Liver (tissue), 7 donors: ENCODE measurements at regions not wholly inside any gene's neighbourhood (a gene's known extent, or its start where the extent isn't known, plus 50 kb on each side); places are given as distances from the start of the nearest gene placed in this dataset.

ENCODE experiments used
- DNase-seq: peaks from one replicate; pipeline ENCODE4 v3.0.0-alpha.2; 2017; ENCODE audit warnings: low spot score
- H3K27ac ChIP-seq, 2 donors: one replicate each; pipeline ENCODE4 v1.7.0; 2013; ENCODE audit warnings: inconsistent platforms in 2 of 2, low read length in 2 of 2, control low read depth in 1 of 2, low read depth in 1 of 2, mild to moderate bottlenecking in 1 of 2
- H3K27me3 ChIP-seq, 4 donors: one replicate each; pipeline versions ENCODE4 v1.6.1 to v1.7.0; 2013; ENCODE audit warnings: low read length in 3 of 4, inconsistent platforms in 1 of 4, mild to moderate bottlenecking in 1 of 4, moderate library complexity in 1 of 4; ENCODE audit not compliant: control insufficient read depth in 4 of 4, insufficient read depth in 4 of 4
- H3K36me3 ChIP-seq, 4 donors: one replicate each; pipeline versions ENCODE4 v1.6.1 to v1.7.0; 2013; ENCODE audit warnings: low read length in 3 of 4, mild to moderate bottlenecking in 3 of 4, low read depth in 1 of 4, moderate library complexity in 1 of 4; ENCODE audit not compliant: control insufficient read depth in 4 of 4, insufficient read depth in 3 of 4
- H3K4me1 ChIP-seq, 4 donors: one replicate each; pipeline versions ENCODE4 v1.6.1 to v1.7.0; 2013; ENCODE audit warnings: low read length in 3 of 4, mild to moderate bottlenecking in 3 of 4, moderate library complexity in 1 of 4; ENCODE audit not compliant: control insufficient read depth in 4 of 4, insufficient read depth in 4 of 4
- H3K4me3 ChIP-seq, 3 donors: one replicate each; pipeline versions ENCODE4 v1.6.1 to v1.7.0; 2013; ENCODE audit warnings: low read length in 3 of 3, control low read depth in 1 of 3, low read depth in 1 of 3, mild to moderate bottlenecking in 1 of 3
- H3K9ac ChIP-seq, 2 donors: one replicate each; pipeline ENCODE4 v1.7.0; 2013; ENCODE audit warnings: low read length in 2 of 2, mild to moderate bottlenecking in 2 of 2, moderate library complexity in 2 of 2, control low read depth in 1 of 2, low read depth in 1 of 2
- H3K9me3 ChIP-seq, 4 donors: one replicate each; pipeline versions ENCODE4 v1.6.1 to v1.7.0; 2013; ENCODE audit warnings: low read length in 3 of 4; ENCODE audit not compliant: control insufficient read depth in 4 of 4
- EGR1 ChIP-seq, 2 donors: IDR thresholded peaks; 2 replicates each; pipeline ENCODE4 v1.6.1; 2016 to 2018; ENCODE audit warnings: antibody characterized with exemption in 2 of 2, low read depth in 2 of 2
- FOXA1 ChIP-seq: IDR thresholded peaks from 2 replicates; pipeline ENCODE4 v1.6.1; 2016; ENCODE audit warnings: antibody characterized with exemption
- FOXA2 ChIP-seq: IDR thresholded peaks from 2 replicates; pipeline ENCODE4 v1.6.1; 2016; ENCODE audit warnings: antibody characterized with exemption
- GABPA ChIP-seq, 2 donors: IDR thresholded peaks in 1 of 2; conservative IDR thresholded peaks in 1 of 2; 2 replicates each; pipeline ENCODE4 v1.6.1; 2016; ENCODE audit warnings: antibody characterized with exemption in 2 of 2, mild to moderate bottlenecking in 1 of 2, moderate library complexity in 1 of 2
- HNF4A ChIP-seq, 2 donors: conservative IDR thresholded peaks; 2 replicates each; pipeline ENCODE4 v1.6.1; 2016; ENCODE audit warnings: antibody characterized with exemption in 2 of 2, mild to moderate bottlenecking in 2 of 2
- HNF4G ChIP-seq: IDR thresholded peaks from 2 replicates; pipeline ENCODE4 v1.6.1; 2016; ENCODE audit warnings: antibody characterized with exemption
- JUND ChIP-seq, 2 donors: IDR thresholded peaks; 2 replicates each; pipeline ENCODE4 v1.6.1; 2016; ENCODE audit warnings: antibody characterized with exemption in 2 of 2
- NR2F2 ChIP-seq: IDR thresholded peaks from 2 replicates; pipeline ENCODE4 v1.6.1; 2016; ENCODE audit warnings: antibody characterized with exemption
- RXRA ChIP-seq, 2 donors: IDR thresholded peaks; 2 replicates each; pipeline ENCODE4 v1.6.1; 2017 to 2018; ENCODE audit warnings: antibody characterized with exemption in 2 of 2, mild to moderate bottlenecking in 1 of 2
- SP1 ChIP-seq: IDR thresholded peaks from 2 replicates; pipeline ENCODE4 v1.6.1; 2018; ENCODE audit warnings: antibody characterized with exemption, mild to moderate bottlenecking
- TAF1 ChIP-seq: conservative IDR thresholded peaks from 2 replicates; pipeline ENCODE4 v1.6.1; 2016; ENCODE audit warnings: antibody characterized with exemption, mild to moderate bottlenecking
- YY1 ChIP-seq: IDR thresholded peaks from 2 replicates; pipeline ENCODE4 v1.6.1; 2016; ENCODE audit warnings: antibody characterized with exemption, mild to moderate bottlenecking
- WGBS: extraction: QIAGEN DNeasy Blood & Tissue Kit; methylation state at CpG from one replicate; pipeline ENCODE4 v1.1.7; 2013; 5-methylcytosine and 5-hydroxymethylcytosine counted together
- TF ChIP-seq, protein P1 (sequence below): IDR thresholded peaks from 2 replicates; pipeline ENCODE4 v1.6.1; 2016; ENCODE audit warnings: antibody characterized with exemption
- TF ChIP-seq, protein P2 (sequence below): IDR thresholded peaks from 2 replicates; pipeline ENCODE4 v1.6.1; 2016; ENCODE audit warnings: antibody characterized with exemption
- TF ChIP-seq, protein P3 (sequence below): IDR thresholded peaks from 2 replicates; pipeline ENCODE4 v1.6.1; 2016; ENCODE audit warnings: antibody characterized with exemption
- TF ChIP-seq, protein P4 (sequence below): IDR thresholded peaks from 2 replicates; pipeline ENCODE4 v1.6.1; 2016; ENCODE audit warnings: antibody characterized with exemption, mild to moderate bottlenecking
- donor health status: healthy.
- donor health status: healthy.
- donor health status: healthy.
- donor health status: healthy.

DNA sequence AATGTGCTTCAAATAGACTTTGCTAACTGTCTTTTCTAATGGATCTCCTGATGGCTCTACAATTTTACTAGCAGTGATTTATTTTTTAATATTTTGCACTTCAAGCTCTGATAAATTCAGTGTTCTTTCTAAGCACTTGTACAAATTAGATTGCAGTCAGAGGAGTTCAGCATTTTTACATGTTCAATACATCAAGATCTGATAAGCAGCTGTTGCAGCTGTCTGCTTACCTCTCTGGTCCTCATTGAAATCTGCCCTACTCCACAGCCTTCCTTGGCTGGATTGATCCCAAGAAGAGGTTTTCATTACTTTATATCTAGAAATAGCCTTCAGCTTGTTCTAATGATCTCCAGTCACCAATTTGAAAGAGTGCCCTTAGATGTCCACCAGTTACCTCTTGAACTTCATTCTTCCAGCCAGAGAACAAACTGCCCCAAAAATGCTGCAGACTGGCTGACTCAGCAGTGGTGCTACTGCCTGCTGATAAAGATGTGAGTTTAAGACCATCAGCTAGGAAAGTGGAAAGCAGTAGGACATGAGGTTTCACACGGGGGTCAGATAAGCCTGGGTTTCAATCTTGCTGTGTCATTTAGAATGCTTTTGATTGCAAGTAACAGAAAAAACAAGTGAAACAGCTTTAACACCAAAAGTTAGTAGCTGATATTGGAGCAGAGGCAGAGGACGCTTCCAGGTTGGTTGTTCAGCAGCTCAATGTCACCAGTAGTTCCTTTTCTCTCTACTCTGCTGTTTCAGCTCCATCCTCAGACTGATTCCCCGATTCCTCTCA lies 350.9 kb upstream of the NPVF start:
- Histone ChIP-seq H3K27ac (no peak overlapping the region), H3K4me1 (no peaks in the 10 kb centered on the region), H3K27me3 (no peaks in the 10 kb centered on the region), H3K9ac (no peak overlapping the region), H3K4me3 (no peak overlapping the region), H3K36me3 (no peaks in the 10 kb centered on the region), H3K9me3 (no peaks in the 10 kb centered on the region)
- 41% methylated on average over 3 of the region's 3 CpGs for WGBS
- TF ChIP-seq, protein P1, sequence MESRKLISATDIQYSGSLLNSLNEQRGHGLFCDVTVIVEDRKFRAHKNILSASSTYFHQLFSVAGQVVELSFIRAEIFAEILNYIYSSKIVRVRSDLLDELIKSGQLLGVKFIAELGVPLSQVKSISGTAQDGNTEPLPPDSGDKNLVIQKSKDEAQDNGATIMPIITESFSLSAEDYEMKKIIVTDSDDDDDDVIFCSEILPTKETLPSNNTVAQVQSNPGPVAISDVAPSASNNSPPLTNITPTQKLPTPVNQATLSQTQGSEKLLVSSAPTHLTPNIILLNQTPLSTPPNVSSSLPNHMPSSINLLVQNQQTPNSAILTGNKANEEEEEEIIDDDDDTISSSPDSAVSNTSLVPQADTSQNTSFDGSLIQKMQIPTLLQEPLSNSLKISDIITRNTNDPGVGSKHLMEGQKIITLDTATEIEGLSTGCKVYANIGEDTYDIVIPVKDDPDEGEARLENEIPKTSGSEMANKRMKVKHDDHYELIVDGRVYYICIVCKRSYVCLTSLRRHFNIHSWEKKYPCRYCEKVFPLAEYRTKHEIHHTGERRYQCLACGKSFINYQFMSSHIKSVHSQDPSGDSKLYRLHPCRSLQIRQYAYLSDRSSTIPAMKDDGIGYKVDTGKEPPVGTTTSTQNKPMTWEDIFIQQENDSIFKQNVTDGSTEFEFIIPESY, result no peak
- TF ChIP-seq FOXA1, result no peak
- no peak for DNase-seq

DNA sequence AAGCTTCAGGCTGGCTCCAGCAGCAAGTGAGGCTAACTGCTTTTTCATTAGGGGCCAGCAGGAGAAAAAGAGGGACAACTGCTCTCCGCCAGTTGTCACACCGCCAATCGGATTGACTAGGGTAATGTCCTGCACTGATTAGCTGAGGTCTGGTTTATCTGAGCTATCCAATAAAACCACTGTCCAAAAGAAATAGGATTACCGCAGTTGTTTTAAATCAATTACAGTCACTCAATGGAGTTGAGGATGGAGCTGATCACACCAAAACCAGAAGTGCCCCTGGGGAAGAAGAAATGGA lies 351.4 kb upstream of the NPVF start:
- 80% methylated on average over 4 of the region's 4 CpGs for WGBS
- H3K4me3 ChIP-seq, result no peak overlapping the region
- H3K4me1 ChIP-seq, result no peaks in the 10 kb centered on the region
- no peaks in the 10 kb centered on the region for H3K36me3 ChIP-seq
- no peak for TF ChIP-seq HNF4A (conservative IDR thresholded peaks at IDR 0.05)
- TF ChIP-seq GABPA (IDR thresholded peaks at IDR 0.05 in 1 of 2, conservative IDR thresholded peaks at IDR 0.05 in 1 of 2), result no peak
- no peak for TF ChIP-seq FOXA1
- TF ChIP-seq TAF1, result no peak
- no peak for TF ChIP-seq JUND (IDR thresholded peaks at IDR 0.05)
- TF ChIP-seq, protein P1, result no peak
- TF ChIP-seq HNF4G, result no peak
- no peak for TF ChIP-seq NR2F2
- TF ChIP-seq EGR1 (IDR thresholded peaks at IDR 0.05; ENCODE audit: low read depth in 2 of 2), result no peak
- TF ChIP-seq, protein P2, sequence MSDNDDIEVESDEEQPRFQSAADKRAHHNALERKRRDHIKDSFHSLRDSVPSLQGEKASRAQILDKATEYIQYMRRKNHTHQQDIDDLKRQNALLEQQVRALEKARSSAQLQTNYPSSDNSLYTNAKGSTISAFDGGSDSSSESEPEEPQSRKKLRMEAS, result no peak
- TF ChIP-seq, protein P3, sequence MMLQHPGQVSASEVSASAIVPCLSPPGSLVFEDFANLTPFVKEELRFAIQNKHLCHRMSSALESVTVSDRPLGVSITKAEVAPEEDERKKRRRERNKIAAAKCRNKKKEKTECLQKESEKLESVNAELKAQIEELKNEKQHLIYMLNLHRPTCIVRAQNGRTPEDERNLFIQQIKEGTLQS, result no peak
- TF ChIP-seq RXRA (IDR thresholded peaks at IDR 0.05), result no peak
- no peak for TF ChIP-seq FOXA2
- no peak overlapping the region for H3K9ac ChIP-seq
- no peaks in the 10 kb centered on the region for H3K27me3 ChIP-seq
- no peak for DNase-seq
- H3K9me3 ChIP-seq, result no peaks in the 10 kb centered on the region
- no peak overlapping the region for H3K27ac ChIP-seq

DNA sequence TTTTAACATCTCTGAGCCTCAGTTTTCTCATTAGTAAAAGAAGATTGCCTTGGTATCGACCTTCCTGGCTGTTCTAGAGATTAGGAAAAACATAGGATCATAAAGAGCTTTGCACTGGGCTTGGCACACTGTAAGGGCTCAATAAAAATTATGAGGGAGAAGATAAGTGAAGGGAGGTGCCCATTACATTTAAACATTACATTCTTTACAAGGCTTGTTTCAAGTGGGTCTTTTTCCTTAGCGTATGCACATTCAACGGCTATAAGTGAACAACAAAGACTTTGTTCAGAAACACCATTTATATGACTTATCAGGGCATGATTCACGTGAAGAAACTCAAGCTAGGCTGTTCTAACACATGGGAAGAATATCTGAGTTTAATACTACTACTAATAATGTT lies 351.9 kb upstream of the NPVF start:
- no peaks in the 10 kb centered on the region for H3K36me3 ChIP-seq
- no peaks in the 10 kb centered on the region for H3K4me1 ChIP-seq
- no peak overlapping the region for H3K4me3 ChIP-seq
- H3K9me3 ChIP-seq, result no peaks in the 10 kb centered on the region
- H3K27ac ChIP-seq, result no peak overlapping the region
- WGBS, result 78% methylated on average over 4 of the region's 4 CpGs
- no peaks in the 10 kb centered on the region for H3K27me3 ChIP-seq
- DNase-seq, result no peak
- no peak overlapping the region for H3K9ac ChIP-seq
- TF ChIP-seq YY1 (no peak), NR2F2 (no peak), FOXA2 (no peak), HNF4G (no peak), RXRA (IDR thresholded peaks at IDR 0.05) (no peak), HNF4A (conservative IDR thresholded peaks at IDR 0.05) (no peak), FOXA1 (no peak), GABPA (IDR thresholded peaks at IDR 0.05 in 1 of 2, conservative IDR thresholded peaks at IDR 0.05 in 1 of 2) (no peak), TAF1 (no peak), JUND (IDR thresholded peaks at IDR 0.05) (no peak), SP1 (no peak), EGR1 (IDR thresholded peaks at IDR 0.05; ENCODE audit: low read depth in 2 of 2) (no peak)
- TF ChIP-seq, protein P4, sequence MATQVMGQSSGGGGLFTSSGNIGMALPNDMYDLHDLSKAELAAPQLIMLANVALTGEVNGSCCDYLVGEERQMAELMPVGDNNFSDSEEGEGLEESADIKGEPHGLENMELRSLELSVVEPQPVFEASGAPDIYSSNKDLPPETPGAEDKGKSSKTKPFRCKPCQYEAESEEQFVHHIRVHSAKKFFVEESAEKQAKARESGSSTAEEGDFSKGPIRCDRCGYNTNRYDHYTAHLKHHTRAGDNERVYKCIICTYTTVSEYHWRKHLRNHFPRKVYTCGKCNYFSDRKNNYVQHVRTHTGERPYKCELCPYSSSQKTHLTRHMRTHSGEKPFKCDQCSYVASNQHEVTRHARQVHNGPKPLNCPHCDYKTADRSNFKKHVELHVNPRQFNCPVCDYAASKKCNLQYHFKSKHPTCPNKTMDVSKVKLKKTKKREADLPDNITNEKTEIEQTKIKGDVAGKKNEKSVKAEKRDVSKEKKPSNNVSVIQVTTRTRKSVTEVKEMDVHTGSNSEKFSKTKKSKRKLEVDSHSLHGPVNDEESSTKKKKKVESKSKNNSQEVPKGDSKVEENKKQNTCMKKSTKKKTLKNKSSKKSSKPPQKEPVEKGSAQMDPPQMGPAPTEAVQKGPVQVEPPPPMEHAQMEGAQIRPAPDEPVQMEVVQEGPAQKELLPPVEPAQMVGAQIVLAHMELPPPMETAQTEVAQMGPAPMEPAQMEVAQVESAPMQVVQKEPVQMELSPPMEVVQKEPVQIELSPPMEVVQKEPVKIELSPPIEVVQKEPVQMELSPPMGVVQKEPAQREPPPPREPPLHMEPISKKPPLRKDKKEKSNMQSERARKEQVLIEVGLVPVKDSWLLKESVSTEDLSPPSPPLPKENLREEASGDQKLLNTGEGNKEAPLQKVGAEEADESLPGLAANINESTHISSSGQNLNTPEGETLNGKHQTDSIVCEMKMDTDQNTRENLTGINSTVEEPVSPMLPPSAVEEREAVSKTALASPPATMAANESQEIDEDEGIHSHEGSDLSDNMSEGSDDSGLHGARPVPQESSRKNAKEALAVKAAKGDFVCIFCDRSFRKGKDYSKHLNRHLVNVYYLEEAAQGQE, result no peak
- TF ChIP-seq, protein P2, result no peak
- TF ChIP-seq, protein P1, result no peak
